ENCODE measurements at regions not wholly inside any gene's neighbourhood (a gene's known extent, or its start where the extent isn't known, plus 50 kb on each side); places are given as distances from the start of the nearest gene placed in this dataset.

GRCh38 chrX:88940904-88941303 is 193.9 kb downstream of the CPXCR1 start:
- TF ChIP-seq, protein P1, sequence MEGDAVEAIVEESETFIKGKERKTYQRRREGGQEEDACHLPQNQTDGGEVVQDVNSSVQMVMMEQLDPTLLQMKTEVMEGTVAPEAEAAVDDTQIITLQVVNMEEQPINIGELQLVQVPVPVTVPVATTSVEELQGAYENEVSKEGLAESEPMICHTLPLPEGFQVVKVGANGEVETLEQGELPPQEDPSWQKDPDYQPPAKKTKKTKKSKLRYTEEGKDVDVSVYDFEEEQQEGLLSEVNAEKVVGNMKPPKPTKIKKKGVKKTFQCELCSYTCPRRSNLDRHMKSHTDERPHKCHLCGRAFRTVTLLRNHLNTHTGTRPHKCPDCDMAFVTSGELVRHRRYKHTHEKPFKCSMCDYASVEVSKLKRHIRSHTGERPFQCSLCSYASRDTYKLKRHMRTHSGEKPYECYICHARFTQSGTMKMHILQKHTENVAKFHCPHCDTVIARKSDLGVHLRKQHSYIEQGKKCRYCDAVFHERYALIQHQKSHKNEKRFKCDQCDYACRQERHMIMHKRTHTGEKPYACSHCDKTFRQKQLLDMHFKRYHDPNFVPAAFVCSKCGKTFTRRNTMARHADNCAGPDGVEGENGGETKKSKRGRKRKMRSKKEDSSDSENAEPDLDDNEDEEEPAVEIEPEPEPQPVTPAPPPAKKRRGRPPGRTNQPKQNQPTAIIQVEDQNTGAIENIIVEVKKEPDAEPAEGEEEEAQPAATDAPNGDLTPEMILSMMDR (IDR thresholded peaks at IDR 0.05): no peak
- no peak for TF ChIP-seq ZFX (IDR thresholded peaks at IDR 0.05; ENCODE audit: borderline replicate concordance)

All from 22Rv1 (cell line).